ENCODE measurements at regions not wholly inside any gene's neighbourhood (a gene's known extent, or its start where the extent isn't known, plus 50 kb on each side); places are given as distances from the start of the nearest gene placed in this dataset.

DNA sequence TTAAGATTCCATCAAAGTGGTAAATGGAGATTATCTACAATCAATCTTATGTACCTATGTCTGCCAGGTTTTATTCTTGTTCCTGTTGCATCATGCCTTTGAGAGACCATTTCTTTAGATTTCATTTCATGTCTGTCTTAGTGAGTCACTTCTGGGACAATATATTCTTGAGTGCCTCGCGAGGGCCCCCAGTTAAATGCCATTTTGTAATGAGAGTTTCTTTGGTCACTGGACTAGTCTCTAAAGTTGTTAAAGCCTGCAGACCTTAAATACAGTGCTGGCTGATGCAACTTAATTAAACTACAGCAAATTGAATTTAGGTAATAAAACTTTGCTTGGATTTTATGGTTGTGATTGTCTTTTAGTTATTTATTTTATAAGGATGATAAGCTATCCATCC lies 87.2 kb upstream of the PITX2 start:
- TF ChIP-seq POLR2A (IDR thresholded peaks at IDR 0.05) (no peak), POLR2AphosphoS5 (IDR thresholded peaks at IDR 0.05) (no peak)
- TF ChIP-seq, protein P1, sequence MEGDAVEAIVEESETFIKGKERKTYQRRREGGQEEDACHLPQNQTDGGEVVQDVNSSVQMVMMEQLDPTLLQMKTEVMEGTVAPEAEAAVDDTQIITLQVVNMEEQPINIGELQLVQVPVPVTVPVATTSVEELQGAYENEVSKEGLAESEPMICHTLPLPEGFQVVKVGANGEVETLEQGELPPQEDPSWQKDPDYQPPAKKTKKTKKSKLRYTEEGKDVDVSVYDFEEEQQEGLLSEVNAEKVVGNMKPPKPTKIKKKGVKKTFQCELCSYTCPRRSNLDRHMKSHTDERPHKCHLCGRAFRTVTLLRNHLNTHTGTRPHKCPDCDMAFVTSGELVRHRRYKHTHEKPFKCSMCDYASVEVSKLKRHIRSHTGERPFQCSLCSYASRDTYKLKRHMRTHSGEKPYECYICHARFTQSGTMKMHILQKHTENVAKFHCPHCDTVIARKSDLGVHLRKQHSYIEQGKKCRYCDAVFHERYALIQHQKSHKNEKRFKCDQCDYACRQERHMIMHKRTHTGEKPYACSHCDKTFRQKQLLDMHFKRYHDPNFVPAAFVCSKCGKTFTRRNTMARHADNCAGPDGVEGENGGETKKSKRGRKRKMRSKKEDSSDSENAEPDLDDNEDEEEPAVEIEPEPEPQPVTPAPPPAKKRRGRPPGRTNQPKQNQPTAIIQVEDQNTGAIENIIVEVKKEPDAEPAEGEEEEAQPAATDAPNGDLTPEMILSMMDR (IDR thresholded peaks at IDR 0.05), result no peak
- WGBS, result 41% methylated on average over 2 of the region's 2 CpGs
- H3K9me3 ChIP-seq, result no peaks in the 10 kb centered on the region
- intact Hi-C loops (cut with DNase I), result no loop called here
- H3K4me1 ChIP-seq (replicated peaks), result no peaks in the 10 kb centered on the region
- no peak for DNase-seq (ENCODE audit: low spot score)
- H3K27ac ChIP-seq, result no peak overlapping the region
- no peaks in the 10 kb centered on the region for H3K27me3 ChIP-seq (replicated peaks; ENCODE audit: insufficient read depth)
- no peak overlapping the region for H3K4me3 ChIP-seq
- H3K36me3 ChIP-seq, result no peaks in the 10 kb centered on the region

DNA sequence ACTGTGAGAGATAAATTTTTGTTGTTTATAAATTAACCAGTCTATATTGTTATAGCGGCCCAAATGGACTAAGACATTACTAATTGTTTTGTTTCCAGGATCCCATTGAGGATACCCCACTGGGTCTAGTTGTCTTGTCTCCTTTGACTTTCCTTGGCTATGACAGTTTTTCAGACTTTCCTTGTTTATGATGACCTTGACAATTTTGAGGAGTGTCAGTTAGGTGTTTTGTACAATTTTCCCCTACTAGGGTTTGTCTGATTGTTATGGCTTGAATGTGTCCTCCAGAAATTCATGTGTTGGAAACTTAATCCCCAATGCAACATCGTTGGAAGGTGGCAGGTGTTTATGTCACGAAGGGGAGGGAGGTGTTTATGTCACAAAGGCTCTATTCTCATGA lies 89.6 kb upstream of the PITX2 start:
- no peaks in the 10 kb centered on the region for H3K27me3 ChIP-seq (replicated peaks; ENCODE audit: insufficient read depth)
- no peaks in the 10 kb centered on the region for H3K36me3 ChIP-seq
- DNase-seq (ENCODE audit: low spot score), result no peak
- no peak overlapping the region for H3K27ac ChIP-seq
- intact Hi-C loops (cut with DNase I), result no loop called here
- H3K4me1 ChIP-seq (replicated peaks), result no peaks in the 10 kb centered on the region
- WGBS, result 95% methylated on average over 3 of the region's 3 CpGs
- no peaks in the 10 kb centered on the region for H3K9me3 ChIP-seq
- H3K4me3 ChIP-seq, result no peak overlapping the region
- TF ChIP-seq, protein P1 (IDR thresholded peaks at IDR 0.05), result no peak
- TF ChIP-seq POLR2A (IDR thresholded peaks at IDR 0.05), result no peak
- no peak for TF ChIP-seq POLR2AphosphoS5 (IDR thresholded peaks at IDR 0.05)

DNA sequence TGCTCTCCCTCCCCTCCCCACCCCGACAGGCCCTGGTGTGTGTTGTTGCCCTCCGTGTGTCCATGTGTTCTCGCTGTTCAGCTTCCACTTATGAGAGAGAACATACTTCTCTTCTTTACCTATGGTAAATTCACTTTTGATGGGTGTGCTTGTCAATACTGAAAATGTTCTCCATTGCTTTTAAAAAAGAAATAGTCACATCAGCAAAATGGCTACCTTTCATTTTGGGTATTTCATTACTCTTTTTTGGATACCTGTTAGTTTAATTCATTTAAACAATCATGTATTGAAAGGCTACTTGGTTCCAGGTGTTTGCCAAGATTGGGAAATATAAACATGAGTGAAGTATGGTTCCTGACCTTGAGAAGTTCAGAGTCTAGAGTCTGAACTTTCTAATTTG lies 107.4 kb upstream of the PITX2 start:
- 83% methylated on average over 3 of the region's 3 CpGs for WGBS
- TF ChIP-seq, protein P1 (IDR thresholded peaks at IDR 0.05), result no peak
- TF ChIP-seq POLR2AphosphoS5 (IDR thresholded peaks at IDR 0.05) (no peak), POLR2A (IDR thresholded peaks at IDR 0.05) (no peak)
- H3K9me3 ChIP-seq, result no peaks in the 10 kb centered on the region
- H3K27me3 ChIP-seq (replicated peaks; ENCODE audit: insufficient read depth), result no peaks in the 10 kb centered on the region
- no peak for DNase-seq (ENCODE audit: low spot score)
- no peak overlapping the region for H3K4me3 ChIP-seq
- H3K36me3 ChIP-seq, result no peaks in the 10 kb centered on the region
- H3K27ac ChIP-seq, result no peak overlapping the region
- H3K4me1 ChIP-seq (replicated peaks), result no peaks in the 10 kb centered on the region
- intact Hi-C loops (cut with DNase I), result no loop called here

DNA sequence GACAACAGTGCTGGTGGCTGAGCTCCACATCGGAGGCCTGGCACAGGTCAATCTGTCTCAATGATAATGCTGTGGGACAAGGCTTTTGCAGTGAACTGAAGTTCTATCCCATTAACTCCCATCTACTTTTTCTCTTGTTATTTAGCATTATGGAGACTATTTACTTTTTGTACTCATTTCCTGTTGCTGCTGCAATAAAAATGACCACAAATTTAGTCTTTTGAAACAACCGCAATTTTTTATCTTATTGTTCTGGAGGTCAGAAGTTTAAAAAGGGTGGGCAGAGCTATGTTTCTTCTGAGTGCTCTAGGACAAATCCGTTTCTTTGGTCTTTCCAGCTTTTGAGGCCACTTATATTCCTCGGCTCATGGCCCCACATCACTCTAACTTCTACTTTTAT lies 111.0 kb upstream of the PITX2 start:
- no peaks in the 10 kb centered on the region for H3K36me3 ChIP-seq
- no peaks in the 10 kb centered on the region for H3K27me3 ChIP-seq (replicated peaks; ENCODE audit: insufficient read depth)
- DNase-seq (ENCODE audit: low spot score), result no peak
- intact Hi-C loops (cut with DNase I), result no loop called here
- no peaks in the 10 kb centered on the region for H3K4me1 ChIP-seq (replicated peaks)
- no peak overlapping the region for H3K4me3 ChIP-seq
- H3K9me3 ChIP-seq, result no peaks in the 10 kb centered on the region
- 37% methylated on average over 4 of the region's 4 CpGs for WGBS
- TF ChIP-seq, protein P1 (IDR thresholded peaks at IDR 0.05), result no peak
- TF ChIP-seq POLR2A (IDR thresholded peaks at IDR 0.05) (no peak), POLR2AphosphoS5 (IDR thresholded peaks at IDR 0.05) (no peak)
- H3K27ac ChIP-seq, result no peak overlapping the region

DNA sequence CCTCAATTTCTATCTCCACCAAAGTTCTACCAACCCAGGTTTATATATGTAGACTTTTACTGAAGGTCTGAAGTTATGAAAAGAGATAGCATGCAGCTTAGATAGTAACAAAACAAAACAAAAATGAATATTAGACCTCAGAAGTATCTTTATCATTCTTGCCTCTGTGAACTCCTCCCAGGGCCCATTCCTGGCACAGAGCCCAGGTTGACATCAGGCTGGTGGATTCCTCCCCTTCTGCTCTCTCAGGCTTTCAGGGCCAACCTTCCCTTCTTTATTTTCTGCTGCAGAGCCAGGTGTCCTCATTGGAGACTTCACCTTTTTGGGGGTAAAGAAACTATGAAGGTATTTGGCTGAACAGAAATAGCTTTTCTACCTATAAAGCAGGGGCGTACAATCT lies 112.8 kb upstream of the PITX2 start:
- Histone ChIP-seq H3K27ac (no peak overlapping the region), H3K4me1 (replicated peaks) (no peaks in the 10 kb centered on the region), H3K9me3 (no peaks in the 10 kb centered on the region), H3K4me3 (no peak overlapping the region), H3K36me3 (no peaks in the 10 kb centered on the region), H3K27me3 (replicated peaks; ENCODE audit: insufficient read depth) (no peaks in the 10 kb centered on the region)
- TF ChIP-seq POLR2A (IDR thresholded peaks at IDR 0.05) (no peak), POLR2AphosphoS5 (IDR thresholded peaks at IDR 0.05) (no peak)
- TF ChIP-seq, protein P1 (IDR thresholded peaks at IDR 0.05), result no peak
- intact Hi-C loops (cut with DNase I), result no loop called here
- 88% methylated on average over 1 of the region's 1 CpG for WGBS
- DNase-seq (ENCODE audit: low spot score), result no peak
